T-helper 22 cell (primary cell): ENCODE measurements at regions not wholly inside any gene's neighbourhood (a gene's known extent, or its start where the extent isn't known, plus 50 kb on each side); places are given as distances from the start of the nearest gene placed in this dataset.

ENCODE experiments used
- DNase-seq: peaks from one replicate; pipeline ENCODE4 v3.0.0-alpha.2; 2020; ENCODE audit warnings: low read depth

- no peak for DNase-seq
These were observed 51.3 kb upstream of the KCNA1 start for GRCh38 chr12:4858386-4858785.

GRCh38 chr12:4859478-4860210 is 50.1 kb upstream of the KCNA1 start:
- DNase-seq: no peak
